HG03135 (cell line): ENCODE measurements at regions not wholly inside any gene's neighbourhood (a gene's known extent, or its start where the extent isn't known, plus 50 kb on each side); places are given as distances from the start of the nearest gene placed in this dataset.
"Not testable (repeated sequence)": the region's sequence is repeated elsewhere in the genome, so short reads cannot be mapped to it uniquely, and the experiment has no call there.

Experiments
- ATAC-seq: cut with Tn5 transposase; IDR thresholded peaks from one replicate; pipeline ENCODE4 v1.9.1; 2021; ENCODE audit warnings: mild to moderate bottlenecking, moderate library complexity; ENCODE audit not compliant: unreplicated experiment

- no peak for ATAC-seq
Measured at GRCh38 chr10:9834434-9834833, 1183.2 kb upstream of the CELF2 start.

GRCh38 chr10:9845075-9845474, 1172.6 kb upstream of the CELF2 start:
- ATAC-seq = no peak

GRCh38 chr10:9848278-9848677, 1169.4 kb upstream of the CELF2 start:
- no peak for ATAC-seq

GRCh38 chr10:9848981-9849380, 1168.7 kb upstream of the CELF2 start:
- no peak for ATAC-seq

GRCh38 chr10:9850415-9850814, 1167.3 kb upstream of the CELF2 start:
- ATAC-seq = no peak

- ATAC-seq = no peak
Measured at GRCh38 chr10:9851808-9852207, 1165.9 kb upstream of the CELF2 start.

- ATAC-seq = no peak
Measured at GRCh38 chr10:9853405-9854355, 1164.0 kb upstream of the CELF2 start.

GRCh38 chr10:9855451-9855850, 1162.2 kb upstream of the CELF2 start:
- ATAC-seq = not testable (repeated sequence)

GRCh38 chr10:9858816-9859215, 1158.9 kb upstream of the CELF2 start:
- ATAC-seq = no peak

- no peak for ATAC-seq
Measured at GRCh38 chr10:9860045-9860444, 1157.6 kb upstream of the CELF2 start.

GRCh38 chr10:9863559-9864121, 1154.0 kb upstream of the CELF2 start:
- no peak for ATAC-seq

GRCh38 chr10:9868499-9868898, 1149.2 kb upstream of the CELF2 start:
- no peak for ATAC-seq

- ATAC-seq = no peak
Measured at GRCh38 chr10:9869205-9869604, 1148.5 kb upstream of the CELF2 start.

- ATAC-seq = no peak
Measured at GRCh38 chr10:9869606-9870176, 1148.0 kb upstream of the CELF2 start.

GRCh38 chr10:9875353-9875752, 1142.3 kb upstream of the CELF2 start:
- ATAC-seq = no peak

- no peak for ATAC-seq
Measured at GRCh38 chr10:9877978-9878377, 1139.7 kb upstream of the CELF2 start.

GRCh38 chr10:9878383-9878782, 1139.3 kb upstream of the CELF2 start:
- ATAC-seq = no peak

GRCh38 chr10:9885761-9886160, 1131.9 kb upstream of the CELF2 start:
- ATAC-seq = no peak

- no peak for ATAC-seq
Measured at GRCh38 chr10:9886772-9887171, 1130.9 kb upstream of the CELF2 start.

GRCh38 chr10:9895453-9895852, 1122.2 kb upstream of the CELF2 start:
- no peak for ATAC-seq

- no peak for ATAC-seq
Measured at GRCh38 chr10:9895981-9896380, 1121.7 kb upstream of the CELF2 start.
